Aorta (tissue), 5 donors: ENCODE measurements at regions not wholly inside any gene's neighbourhood (a gene's known extent, or its start where the extent isn't known, plus 50 kb on each side); places are given as distances from the start of the nearest gene placed in this dataset.

Source experiments
- ATAC-seq: fragments of 200-7000 bp; cut with Tn5 transposase; one replicate; pipeline ENCODE4 v1.9.1; 2022; ENCODE audit warnings: moderate library complexity; ENCODE audit not compliant: low FRiP score
- DNase-seq, 2 donors: peaks; one replicate each; pipeline ENCODE4 v3.0.0-alpha.2; 2020
- H3K27ac ChIP-seq, 2 donors: one replicate each; pipeline ENCODE4 v1.5.1; 2013; ENCODE audit warnings: low read length in 2 of 2, mild to moderate bottlenecking in 2 of 2, moderate library complexity in 2 of 2, control low read depth in 1 of 2, inconsistent platforms in 1 of 2, low read depth in 1 of 2
- H3K27me3 ChIP-seq, 2 donors: one replicate each; pipeline ENCODE4 v1.6.1; 2013; ENCODE audit warnings: control low read depth in 1 of 2, low read length in 1 of 2, mild to moderate bottlenecking in 1 of 2, moderate library complexity in 1 of 2; ENCODE audit not compliant: insufficient read depth in 2 of 2, control insufficient read depth in 1 of 2
- H3K36me3 ChIP-seq, 2 donors: one replicate each; pipeline ENCODE4 v1.6.1; 2013; ENCODE audit warnings: control low read depth in 1 of 2, low read length in 1 of 2, mild to moderate bottlenecking in 1 of 2; ENCODE audit not compliant: insufficient read depth in 2 of 2, control insufficient read depth in 1 of 2
- H3K4me1 ChIP-seq, 2 donors: one replicate each; pipeline ENCODE4 v1.6.1; 2013; ENCODE audit warnings: low read length in 2 of 2, control low read depth in 1 of 2, mild to moderate bottlenecking in 1 of 2, moderate library complexity in 1 of 2; ENCODE audit not compliant: insufficient read depth in 2 of 2, control insufficient read depth in 1 of 2
- H3K4me3 ChIP-seq, 2 donors: one replicate each; pipeline ENCODE4 v1.5.1; 2013; ENCODE audit warnings: low read length in 2 of 2, control low read depth in 1 of 2, mild to moderate bottlenecking in 1 of 2
- H3K9me3 ChIP-seq: one replicate; pipeline ENCODE4 v1.6.1; 2013; ENCODE audit warnings: mild to moderate bottlenecking, low read length; ENCODE audit not compliant: control insufficient read depth
- WGBS, 2 donors: extraction: QIAGEN DNeasy Blood & Tissue Kit; methylation state at CpG; one replicate each; pipeline ENCODE4 v1.1.7; 2013; 5-methylcytosine and 5-hydroxymethylcytosine counted together
- intact Hi-C, 2 donors: fragments of 100-400 bp; cut with DNase I; formaldehyde crosslinking; loops; one replicate each; pipeline versions ENCODE4 v1.14.2 to v1.15.0; 2022
- donor health status: healthy with polysubstance abuse.
- donor health status: Bipolar disorder and iron deficiency.
- donor health status: DM: no; HTN: no; CAD: no.
- donor health status: DM: no; HTN: no; CAD: no.
- donor health status: DM: yes; HTN: yes; CAD: no.

- no peak for DNase-seq
- 80 to 87% methylated on average over 2 of the region's 2 CpGs for WGBS, 2 donors
These were observed 136.7 kb downstream of the FGF10 start for GRCh38 chr5:44252545-44252944.

GRCh38 chr5:44246986-44247385, 142.2 kb downstream of the FGF10 start:
- no peaks in the 10 kb centered on the region for H3K36me3 ChIP-seq
- no peak overlapping the region for H3K27ac ChIP-seq
- no peak for DNase-seq
- no peak for ATAC-seq
- H3K27me3 ChIP-seq = no peaks in the 10 kb centered on the region
- intact Hi-C loops = no loop called here
- WGBS, 2 donors = 91 to 92% methylated on average over 2 of the region's 2 CpGs
- H3K4me1 ChIP-seq = no peaks in the 10 kb centered on the region
- no peaks in the 10 kb centered on the region for H3K9me3 ChIP-seq
- no peak overlapping the region for H3K4me3 ChIP-seq

More at GRCh38 chr5:44252545-44252944, 136.7 kb downstream of the FGF10 start:
- Histone ChIP-seq H3K4me1 (no peaks in the 10 kb centered on the region), H3K36me3 (no peaks in the 10 kb centered on the region), H3K27me3 (no peaks in the 10 kb centered on the region), H3K27ac (no peak overlapping the region), H3K9me3 (no peaks in the 10 kb centered on the region), H3K4me3 (no peak overlapping the region)
- intact Hi-C loops = no loop called here
- no peak for ATAC-seq

DNA sequence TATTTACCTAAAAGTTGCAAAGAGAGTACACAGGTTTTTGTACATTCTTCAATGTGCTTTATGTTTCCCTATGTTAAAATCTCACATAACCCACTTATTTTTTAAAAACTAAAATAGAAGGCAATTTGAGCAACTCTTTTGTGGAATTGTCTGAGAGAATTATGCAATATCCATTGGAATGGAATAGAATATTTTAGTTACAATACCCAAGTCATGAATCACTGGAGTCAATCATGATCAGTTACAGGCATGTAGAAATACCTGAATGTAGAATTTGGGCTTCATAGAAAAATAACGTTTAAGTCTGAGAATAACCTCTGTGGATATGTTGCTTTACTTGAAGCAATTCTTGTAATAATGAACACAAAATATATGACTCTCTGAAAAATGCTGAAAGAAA, 143.3 kb downstream of the FGF10 start:
- no peaks in the 10 kb centered on the region for H3K9me3 ChIP-seq
- no peaks in the 10 kb centered on the region for H3K27me3 ChIP-seq
- WGBS, 2 donors = 45 to 63% methylated on average over 1 of the region's 1 CpG
- DNase-seq = no peak
- no peak overlapping the region for H3K4me3 ChIP-seq
- no peaks in the 10 kb centered on the region for H3K36me3 ChIP-seq
- no peaks in the 10 kb centered on the region for H3K4me1 ChIP-seq
- no peak for ATAC-seq
- intact Hi-C loops = no loop called here
- H3K27ac ChIP-seq = no peak overlapping the region

DNA sequence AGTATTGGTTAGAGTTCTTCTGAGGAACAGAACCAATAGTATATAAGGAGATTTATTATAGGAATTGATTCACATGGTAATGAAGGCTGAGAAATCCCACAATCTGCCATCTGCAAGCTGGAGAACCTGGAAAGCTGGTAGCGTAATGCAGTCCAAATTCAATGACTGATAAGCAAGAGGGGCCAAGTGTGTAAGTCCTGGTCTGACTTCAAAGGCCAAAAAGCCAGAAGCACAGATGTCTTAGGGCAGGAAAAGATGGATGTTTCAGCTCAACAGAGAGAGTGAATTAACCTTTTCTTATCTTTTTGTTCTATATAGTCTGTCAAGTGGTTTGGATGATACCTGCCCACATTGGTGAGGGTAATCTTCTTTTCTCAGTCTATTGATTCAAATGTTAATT, 146.4 kb downstream of the FGF10 start:
- 84 to 97% methylated on average over 1 of the region's 1 CpG for WGBS, 2 donors

GRCh38 chr5:44236040-44236439, 153.2 kb downstream of the FGF10 start:
- ATAC-seq = no peak
- intact Hi-C loops = no loop called here
- Histone ChIP-seq H3K9me3 (no peaks in the 10 kb centered on the region), H3K4me3 (no peak overlapping the region), H3K27ac (no peak overlapping the region), H3K27me3 (no peaks in the 10 kb centered on the region), H3K36me3 (no peaks in the 10 kb centered on the region), H3K4me1 (no peaks in the 10 kb centered on the region)
- 78 to 93% methylated on average over 4 of the region's 4 CpGs for WGBS, 2 donors
- no peak for DNase-seq

More for the DNA sequence above, 146.4 kb downstream of the FGF10 start:
- Histone ChIP-seq H3K4me1 (no peaks in the 10 kb centered on the region), H3K27ac (no peak overlapping the region), H3K4me3 (no peak overlapping the region), H3K36me3 (no peaks in the 10 kb centered on the region), H3K27me3 (no peaks in the 10 kb centered on the region), H3K9me3 (no peaks in the 10 kb centered on the region)
- DNase-seq (no peak), ATAC-seq (no peak)
- intact Hi-C loops = no loop called here

DNA sequence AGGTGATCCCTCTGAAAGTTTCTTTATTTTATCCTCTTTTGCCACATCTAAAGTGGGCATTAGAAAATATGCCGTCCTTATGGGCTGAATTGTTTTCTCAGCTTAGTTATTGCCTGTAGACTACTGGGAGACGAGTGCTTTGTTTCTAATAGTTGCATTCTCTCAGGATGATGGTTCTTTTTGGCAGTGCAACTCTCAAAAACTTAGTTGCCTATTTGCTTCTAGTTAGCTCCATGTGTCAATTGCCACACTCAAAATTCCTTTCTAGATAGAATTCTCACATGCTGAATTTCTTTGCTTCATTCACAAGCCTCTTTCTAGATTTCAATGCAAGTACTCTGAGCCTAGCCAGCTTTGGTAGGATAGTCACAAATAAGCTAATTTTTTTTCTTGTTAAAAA, 155.5 kb downstream of the FGF10 start:
- no peak overlapping the region for H3K4me3 ChIP-seq
- no peak overlapping the region for H3K27ac ChIP-seq
- no peaks in the 10 kb centered on the region for H3K36me3 ChIP-seq
- 82 to 85% methylated on average over 2 of the region's 2 CpGs for WGBS, 2 donors
- DNase-seq = no peak
- H3K27me3 ChIP-seq = no peaks in the 10 kb centered on the region
- intact Hi-C loops = no loop called here
- no peaks in the 10 kb centered on the region for H3K9me3 ChIP-seq
- no peak for ATAC-seq
- no peaks in the 10 kb centered on the region for H3K4me1 ChIP-seq

GRCh38 chr5:44225231-44226160, 163.7 kb downstream of the FGF10 start:
- peak; percentile 41 for ATAC-seq
- Histone ChIP-seq H3K4me1 (no peaks in the 10 kb centered on the region), H3K9me3 (no peaks in the 10 kb centered on the region), H3K4me3 (no peak overlapping the region), H3K27ac (no peak overlapping the region), H3K27me3 (no peaks in the 10 kb centered on the region), H3K36me3 (no peaks in the 10 kb centered on the region)
- intact Hi-C loops = no loop called here
- WGBS, 2 donors = 71 to 74% methylated on average over 8 of the region's 8 CpGs
- DNase-seq = no peak

GRCh38 chr5:44199408-44199807, 189.8 kb downstream of the FGF10 start:
- 97 to 100% methylated on average over 1 of the region's 1 CpG for WGBS, 2 donors
- no peak for ATAC-seq
- H3K27ac ChIP-seq = no peak overlapping the region
- no peaks in the 10 kb centered on the region for H3K27me3 ChIP-seq
- no peaks in the 10 kb centered on the region for H3K36me3 ChIP-seq
- peaks cover 5% of the 10 kb centered on the region for H3K9me3 ChIP-seq
- no peak for DNase-seq
- no peaks in the 10 kb centered on the region for H3K4me1 ChIP-seq
- intact Hi-C loops = no loop called here
- no peak overlapping the region for H3K4me3 ChIP-seq

GRCh38 chr5:44189255-44189654, 200.0 kb downstream of the FGF10 start:
- ATAC-seq (no peak), DNase-seq (no peak)
- Histone ChIP-seq H3K4me3 (no peak overlapping the region), H3K36me3 (no peaks in the 10 kb centered on the region), H3K4me1 (no peaks in the 10 kb centered on the region), H3K27me3 (no peaks in the 10 kb centered on the region), H3K27ac (no peak overlapping the region), H3K9me3 (no peaks in the 10 kb centered on the region)
- intact Hi-C loops = no loop called here
- WGBS, 2 donors = 96 to 100% methylated on average over 2 of the region's 2 CpGs
